ENCODE measurements at regions not wholly inside any gene's neighbourhood (a gene's known extent, or its start where the extent isn't known, plus 50 kb on each side); places are given as distances from the start of the nearest gene placed in this dataset.

- no peak for DNase-seq
Measured at GRCh38 chr11:104404231-104405175, 240.6 kb upstream of the PDGFD start.

- no peak for DNase-seq
Measured at GRCh38 chr11:104402812-104403521, 239.0 kb upstream of the PDGFD start.

GRCh38 chr11:104394508-104394907 lies 230.6 kb upstream of the PDGFD start:
- no peak for DNase-seq

GRCh38 chr11:104390651-104391050 lies 226.7 kb upstream of the PDGFD start:
- DNase-seq, result no peak

- DNase-seq, result no peak
Measured at GRCh38 chr11:104385884-104386283, 221.9 kb upstream of the PDGFD start.

GRCh38 chr11:104380358-104380757 lies 216.4 kb upstream of the PDGFD start:
- no peak for DNase-seq

- no peak for DNase-seq
Measured at GRCh38 chr11:104372111-104372510, 208.2 kb upstream of the PDGFD start.

GRCh38 chr11:104370478-104370877 lies 206.5 kb upstream of the PDGFD start:
- DNase-seq, result no peak

GRCh38 chr11:104369761-104370160 lies 205.8 kb upstream of the PDGFD start:
- no peak for DNase-seq

GRCh38 chr11:104366321-104366734 lies 202.4 kb upstream of the PDGFD start:
- no peak for DNase-seq

- DNase-seq, result no peak
Measured at GRCh38 chr11:104365676-104366075, 201.7 kb upstream of the PDGFD start.

- no peak for DNase-seq
Measured at GRCh38 chr11:104361975-104362374, 198.0 kb upstream of the PDGFD start.

GRCh38 chr11:104352036-104352435 lies 188.1 kb upstream of the PDGFD start:
- no peak for DNase-seq

- DNase-seq, result peak in 1 of 2 experiments; percentile 17
Measured at GRCh38 chr11:104343578-104343977, 179.6 kb upstream of the PDGFD start.

- no peak for DNase-seq
Measured at GRCh38 chr11:104340590-104340989, 176.6 kb upstream of the PDGFD start.

- no peak for DNase-seq
Measured at GRCh38 chr11:104339380-104339831, 175.5 kb upstream of the PDGFD start.

- DNase-seq, result no peak
Measured at GRCh38 chr11:104338186-104338585, 174.2 kb upstream of the PDGFD start.

GRCh38 chr11:104337273-104337672 lies 173.3 kb upstream of the PDGFD start:
- DNase-seq, result no peak

- DNase-seq, result no peak
Measured at GRCh38 chr11:104333977-104334376, 170.0 kb upstream of the PDGFD start.

- no peak for DNase-seq
Measured at GRCh38 chr11:104332110-104332509, 168.2 kb upstream of the PDGFD start.

GRCh38 chr11:104329078-104329665 lies 165.2 kb upstream of the PDGFD start:
- no peak for DNase-seq

GRCh38 chr11:104328512-104328907 lies 164.6 kb upstream of the PDGFD start:
- peak in 1 of 2 experiments; percentile 33 for DNase-seq

- DNase-seq, result no peak
Measured at GRCh38 chr11:104327861-104328511, 164.0 kb upstream of the PDGFD start.

Measured in SHP77 (cell line).